PC-9 (cell line): ENCODE measurements at regions not wholly inside any gene's neighbourhood (a gene's known extent, or its start where the extent isn't known, plus 50 kb on each side); places are given as distances from the start of the nearest gene placed in this dataset.

Experiments
- BruUV-seq: library from RNA; stranded (reverse); fragments of 400-500 nt; replicated peaks from 2 replicates; lab custom pipeline; 2021; lab: Mats Ljungman, UMichigan
- CTCF ChIA-PET: fragments of 300-600 bp; sonication (Branson Sonifier 250); formaldehyde crosslinking; loops from one replicate; lab custom pipeline; 2022; ENCODE audit warnings: antibody characterized with exemption; lab: Charles Lee
- POLR2A ChIA-PET: fragments of 300-600 bp; sonication (Branson Sonifier 250); formaldehyde crosslinking; loops from one replicate; lab custom pipeline; 2022; ENCODE audit warnings: antibody characterized with exemption; ENCODE audit not compliant: unreplicated experiment; lab: Charles Lee
- DNase-seq, 2 experiments: peaks; one replicate each; pipeline versions ENCODE4 v3.0.0 to v3.0.0-alpha.2; 2015 to 2022; ENCODE audit warnings: mixed read lengths in 1 of 2
- H2AFZ ChIP-seq: fragments of 200-600 bp; sonication (generic); 2 replicates; pipeline ENCODE4 v1.8.1; 2017; ENCODE audit warnings: antibody characterized with exemption
- H3F3A ChIP-seq: fragments of 200-600 bp; sonication (generic); 2 replicates; pipeline ENCODE4 v1.8.1; 2017; ENCODE audit warnings: antibody characterized with exemption, mild to moderate bottlenecking, low read depth; ENCODE audit not compliant: insufficient read depth
- H3K27ac ChIP-seq: fragments of 200-600 bp; sonication (generic); 2 replicates; pipeline ENCODE4 v1.6.1; 2016; ENCODE audit warnings: mixed run types
- H3K27me3 ChIP-seq: fragments of 200-600 bp; sonication (generic); 2 replicates; pipeline ENCODE4 v1.6.1; 2016; ENCODE audit warnings: low read depth, mixed run types; ENCODE audit not compliant: insufficient read depth
- H3K36me3 ChIP-seq: fragments of 200-600 bp; sonication (generic); 2 replicates; pipeline ENCODE4 v1.6.1; 2016; ENCODE audit warnings: low read depth, mixed run types
- H3K4me1 ChIP-seq: fragments of 200-600 bp; sonication (generic); replicated peaks from 2 replicates; pipeline ENCODE4 v1.6.1; 2016; ENCODE audit warnings: mixed run types; ENCODE audit not compliant: insufficient read depth
- H3K4me2 ChIP-seq: fragments of 200-600 bp; sonication (generic); 2 replicates; pipeline ENCODE4 v1.6.1; 2017; ENCODE audit warnings: mixed run types
- H3K4me3 ChIP-seq: fragments of 200-600 bp; sonication (generic); 2 replicates; pipeline ENCODE4 v1.6.1; 2016; ENCODE audit warnings: mixed run types
- H3K79me2 ChIP-seq: fragments of 200-600 bp; sonication (generic); 2 replicates; pipeline ENCODE4 v1.6.1; 2017; ENCODE audit warnings: low read depth, mixed run types
- H3K9me2 ChIP-seq: fragments of 200-600 bp; sonication (generic); 2 replicates; pipeline ENCODE4 v1.8.1; 2017; ENCODE audit warnings: mild to moderate bottlenecking; ENCODE audit not compliant: insufficient read depth
- H3K9me3 ChIP-seq: fragments of 200-600 bp; sonication (generic); 2 replicates; pipeline ENCODE4 v1.8.1; 2016; ENCODE audit warnings: low read depth; ENCODE audit not compliant: insufficient read depth
- H4K20me1 ChIP-seq: fragments of 200-600 bp; sonication (generic); 2 replicates; pipeline ENCODE4 v1.8.1; 2017; ENCODE audit not compliant: insufficient read depth
- EZH2 ChIP-seq: fragments of 200-600 bp; sonication (generic); IDR thresholded peaks from 2 replicates; pipeline ENCODE4 v1.8.0; 2017; ENCODE audit warnings: antibody characterized with exemption, low read depth
- intact Hi-C: fragments of 100-400 bp; cut with micrococcal nuclease; formaldehyde crosslinking; loops from one replicate; pipeline ENCODE4 v1.10.0; 2022; ENCODE audit not compliant: unreplicated experiment
- TF ChIP-seq, protein P1 (sequence below): fragments of 200-600 bp; sonication (generic); conservative IDR thresholded peaks from 2 replicates; pipeline ENCODE4 v1.6.1; 2017; ENCODE audit warnings: mixed run types, antibody characterized with exemption, mild to moderate bottlenecking, moderate library complexity

GRCh38 chr5:52672459-52672858 is 115.3 kb upstream of the ITGA1 start:
- Histone ChIP-seq H3K4me1 (no peaks in the 10 kb centered on the region), H3K79me2 (no peaks in the 10 kb centered on the region), H3K27ac (no peak overlapping the region), H3F3A (no peaks in the 10 kb centered on the region), H3K4me3 (no peak overlapping the region), H3K9me3 (no peaks in the 10 kb centered on the region), H3K27me3 (no peaks in the 10 kb centered on the region), H3K36me3 (no peaks in the 10 kb centered on the region), H2AFZ (no peak overlapping the region), H4K20me1 (no peaks in the 10 kb centered on the region), H3K9me2 (no peaks in the 10 kb centered on the region; the same call in 1 of the 2 replicates), H3K4me2 (no peak overlapping the region)
- CTCF ChIA-PET = no interaction called here
- BruUV-seq = no TSS peak
- intact Hi-C loops = no loop called here
- POLR2A ChIA-PET = no interaction called here
- no peak for TF ChIP-seq EZH2
- TF ChIP-seq, protein P1, sequence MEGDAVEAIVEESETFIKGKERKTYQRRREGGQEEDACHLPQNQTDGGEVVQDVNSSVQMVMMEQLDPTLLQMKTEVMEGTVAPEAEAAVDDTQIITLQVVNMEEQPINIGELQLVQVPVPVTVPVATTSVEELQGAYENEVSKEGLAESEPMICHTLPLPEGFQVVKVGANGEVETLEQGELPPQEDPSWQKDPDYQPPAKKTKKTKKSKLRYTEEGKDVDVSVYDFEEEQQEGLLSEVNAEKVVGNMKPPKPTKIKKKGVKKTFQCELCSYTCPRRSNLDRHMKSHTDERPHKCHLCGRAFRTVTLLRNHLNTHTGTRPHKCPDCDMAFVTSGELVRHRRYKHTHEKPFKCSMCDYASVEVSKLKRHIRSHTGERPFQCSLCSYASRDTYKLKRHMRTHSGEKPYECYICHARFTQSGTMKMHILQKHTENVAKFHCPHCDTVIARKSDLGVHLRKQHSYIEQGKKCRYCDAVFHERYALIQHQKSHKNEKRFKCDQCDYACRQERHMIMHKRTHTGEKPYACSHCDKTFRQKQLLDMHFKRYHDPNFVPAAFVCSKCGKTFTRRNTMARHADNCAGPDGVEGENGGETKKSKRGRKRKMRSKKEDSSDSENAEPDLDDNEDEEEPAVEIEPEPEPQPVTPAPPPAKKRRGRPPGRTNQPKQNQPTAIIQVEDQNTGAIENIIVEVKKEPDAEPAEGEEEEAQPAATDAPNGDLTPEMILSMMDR = no peak
- no peak for DNase-seq

DNA sequence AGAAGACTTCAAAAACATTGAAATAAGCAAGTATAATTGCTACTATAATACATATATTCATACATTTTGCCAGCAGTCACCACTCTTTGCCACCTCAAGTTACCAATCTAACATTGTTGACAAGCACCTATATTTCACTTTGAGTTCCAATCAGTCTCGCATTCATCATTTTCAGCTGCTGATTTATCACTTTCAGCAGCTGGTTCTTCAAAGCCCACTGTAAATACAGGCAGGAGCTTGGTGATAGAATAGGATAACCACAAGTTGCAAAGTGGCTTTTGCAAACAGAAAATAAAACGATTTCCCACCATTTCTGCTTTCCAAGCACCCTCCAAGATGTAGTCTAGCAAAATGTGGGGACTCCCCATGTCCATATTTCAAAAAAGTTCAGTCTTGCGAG is 114.2 kb upstream of the ITGA1 start:
- BruUV-seq = no TSS peak
- intact Hi-C loops = no loop called here
- H3F3A ChIP-seq = no peaks in the 10 kb centered on the region
- H3K4me2 ChIP-seq = no peak overlapping the region
- H3K27ac ChIP-seq = no peak overlapping the region
- H3K9me2 ChIP-seq = no peaks in the 10 kb centered on the region; the same call in 1 of the 2 replicates
- no peaks in the 10 kb centered on the region for H3K36me3 ChIP-seq
- no peak overlapping the region for H2AFZ ChIP-seq
- H3K9me3 ChIP-seq = no peaks in the 10 kb centered on the region
- ChIA-PET CTCF (no interaction called here), POLR2A (no interaction called here)
- no peak for DNase-seq
- no peaks in the 10 kb centered on the region for H3K79me2 ChIP-seq
- H3K4me3 ChIP-seq = no peak overlapping the region
- TF ChIP-seq, protein P1 = no peak
- no peak for TF ChIP-seq EZH2
- no peaks in the 10 kb centered on the region for H3K4me1 ChIP-seq
- no peaks in the 10 kb centered on the region for H3K27me3 ChIP-seq
- no peaks in the 10 kb centered on the region for H4K20me1 ChIP-seq

GRCh38 chr5:52674815-52675545 is 112.7 kb upstream of the ITGA1 start:
- Histone ChIP-seq H2AFZ (no peak overlapping the region), H3F3A (no peaks in the 10 kb centered on the region), H3K9me2 (no peaks in the 10 kb centered on the region; the same call in none of the 2 replicates), H3K79me2 (no peaks in the 10 kb centered on the region), H3K4me3 (no peak overlapping the region), H3K4me1 (no peaks in the 10 kb centered on the region), H3K4me2 (no peak overlapping the region), H3K9me3 (no peaks in the 10 kb centered on the region), H3K36me3 (no peaks in the 10 kb centered on the region), H3K27ac (no peak overlapping the region), H4K20me1 (no peaks in the 10 kb centered on the region), H3K27me3 (no peaks in the 10 kb centered on the region)
- TF ChIP-seq, protein P1 = no peak
- no peak for TF ChIP-seq EZH2
- DNase-seq = no peak
- CTCF ChIA-PET = no interaction called here
- intact Hi-C loops = no loop called here
- no TSS peak for BruUV-seq
- POLR2A ChIA-PET = no interaction called here
